Cardiac muscle cell (in vitro differentiated cells and primary cell): ENCODE measurements at regions not wholly inside any gene's neighbourhood (a gene's known extent, or its start where the extent isn't known, plus 50 kb on each side); places are given as distances from the start of the nearest gene placed in this dataset.
A peak's percentile ranks its signal among the peaks of the same experiment; 100 is the strongest.

ENCODE experiments used
- DNase-seq, 2 donors: peaks; one replicate each; pipeline versions ENCODE4 v3.0.0 to v3.0.0-alpha.2; 2010 to 2017; ENCODE audit warnings: low read depth in 1 of 2, low spot score in 1 of 2
- H3K27ac ChIP-seq: fragments of 200-600 bp; sonication (generic); 2 replicates; pipeline ENCODE4 v1.5.1; 2016
- H3K27me3 ChIP-seq: fragments of 200-600 bp; sonication (generic); 2 replicates; pipeline ENCODE4 v1.6.0; 2016; ENCODE audit warnings: control low read depth
- H3K36me3 ChIP-seq: fragments of 200-600 bp; sonication (generic); 2 replicates; pipeline ENCODE4 v1.5.1; 2016; ENCODE audit warnings: control low read depth
- H3K4me1 ChIP-seq: fragments of 200-600 bp; sonication (generic); 2 replicates; pipeline ENCODE4 v1.8.1; 2017; ENCODE audit warnings: low read depth, mild to moderate bottlenecking, mixed run types
- H3K4me3 ChIP-seq: fragments of 200-600 bp; sonication (generic); 2 replicates; pipeline ENCODE4 v1.5.1; 2016; ENCODE audit warnings: mild to moderate bottlenecking
- H3K9me3 ChIP-seq: fragments of 200-600 bp; sonication (generic); 2 replicates; pipeline ENCODE4 v1.5.1; 2017; ENCODE audit warnings: low read depth, mild to moderate bottlenecking, control low read depth
- CTCF ChIP-seq: IDR thresholded peaks from 2 replicates; pipeline ENCODE4 v1.5.1; 2012; ENCODE audit warnings: low read depth, mild to moderate bottlenecking, low read length

GRCh38 chr18:24731981-24732380 lies 271.5 kb downstream of the HRH4 start:
- no peaks in the 10 kb centered on the region for H3K9me3 ChIP-seq
- TF ChIP-seq CTCF, result no peak
- H3K4me1 ChIP-seq, result no peaks in the 10 kb centered on the region
- no peaks in the 10 kb centered on the region for H3K36me3 ChIP-seq
- no peak overlapping the region for H3K4me3 ChIP-seq
- H3K27me3 ChIP-seq, result peaks cover 3% of the 10 kb centered on the region
- DNase-seq, result no peak
- no peak overlapping the region for H3K27ac ChIP-seq

DNA sequence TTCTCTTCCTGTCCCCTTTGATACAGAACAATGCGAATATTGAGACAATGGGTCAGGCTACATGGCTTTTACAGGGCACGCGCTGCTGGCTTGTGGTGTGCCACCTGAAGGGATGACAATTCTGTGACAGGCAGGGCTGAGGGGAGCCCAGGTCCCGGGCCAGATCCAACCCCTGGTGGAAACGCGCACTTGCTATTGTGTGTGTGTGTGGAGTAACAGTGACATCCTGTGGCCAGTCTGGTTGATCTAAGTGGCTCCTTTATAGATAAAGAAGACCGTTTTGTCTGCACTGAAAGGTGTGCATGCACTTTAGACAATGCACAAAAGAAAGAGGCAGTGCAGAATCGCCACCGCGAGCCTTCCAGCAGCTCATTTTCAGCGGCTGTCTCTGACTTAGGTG lies 273.6 kb downstream of the HRH4 start:
- Histone ChIP-seq H3K9me3 (no peaks in the 10 kb centered on the region), H3K4me1 (no peaks in the 10 kb centered on the region), H3K4me3 (no peak overlapping the region), H3K27ac (no peak overlapping the region), H3K36me3 (no peaks in the 10 kb centered on the region), H3K27me3 (peaks cover 3% of the 10 kb centered on the region)
- peak in 1 of 2 donors; percentile 50 for DNase-seq
- no peak for TF ChIP-seq CTCF

GRCh38 chr18:24735624-24736231 lies 275.3 kb downstream of the HRH4 start:
- no peak overlapping the region for H3K27ac ChIP-seq
- TF ChIP-seq CTCF, result no peak
- no peaks in the 10 kb centered on the region for H3K36me3 ChIP-seq
- no peak for DNase-seq
- no peak overlapping the region for H3K4me3 ChIP-seq
- no peaks in the 10 kb centered on the region for H3K4me1 ChIP-seq
- no peaks in the 10 kb centered on the region for H3K27me3 ChIP-seq
- no peaks in the 10 kb centered on the region for H3K9me3 ChIP-seq

DNA sequence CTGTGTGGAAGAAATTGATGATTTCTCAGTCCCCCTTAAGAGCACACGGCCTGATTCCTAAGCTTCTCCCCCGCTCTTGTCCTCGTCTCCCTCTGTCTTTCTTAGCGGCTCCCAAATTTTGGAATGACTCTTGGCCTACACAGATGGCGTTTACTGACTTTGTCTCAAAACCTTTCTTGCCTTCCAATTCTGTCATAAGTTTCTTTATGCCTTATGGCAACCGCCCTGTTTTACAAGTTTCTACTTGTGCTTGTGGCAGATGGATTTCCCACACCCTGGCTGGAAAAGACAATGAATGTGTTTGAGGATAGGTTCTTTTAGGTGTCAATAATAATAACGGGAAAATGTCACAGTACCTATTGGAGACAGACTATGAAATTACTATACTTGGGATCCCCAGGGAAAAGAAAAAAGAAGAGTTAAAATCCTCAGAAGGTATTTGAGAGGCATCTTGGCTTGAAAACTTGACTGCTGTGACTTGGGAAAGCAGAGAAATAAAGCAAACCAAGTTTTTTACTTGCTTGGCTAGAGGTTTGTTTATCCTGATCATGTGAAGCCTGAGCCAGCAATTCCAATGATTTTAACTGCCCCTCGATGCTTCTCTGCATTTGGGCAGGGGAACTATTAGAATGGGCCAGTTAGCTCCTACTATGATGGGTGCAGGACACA lies 276.4 kb downstream of the HRH4 start:
- TF ChIP-seq CTCF, result no peak
- H3K27ac ChIP-seq, result no peak overlapping the region
- H3K36me3 ChIP-seq, result no peaks in the 10 kb centered on the region
- H3K9me3 ChIP-seq, result no peaks in the 10 kb centered on the region
- no peak overlapping the region for H3K4me3 ChIP-seq
- DNase-seq, result no peak
- no peaks in the 10 kb centered on the region for H3K27me3 ChIP-seq
- H3K4me1 ChIP-seq, result no peaks in the 10 kb centered on the region

DNA sequence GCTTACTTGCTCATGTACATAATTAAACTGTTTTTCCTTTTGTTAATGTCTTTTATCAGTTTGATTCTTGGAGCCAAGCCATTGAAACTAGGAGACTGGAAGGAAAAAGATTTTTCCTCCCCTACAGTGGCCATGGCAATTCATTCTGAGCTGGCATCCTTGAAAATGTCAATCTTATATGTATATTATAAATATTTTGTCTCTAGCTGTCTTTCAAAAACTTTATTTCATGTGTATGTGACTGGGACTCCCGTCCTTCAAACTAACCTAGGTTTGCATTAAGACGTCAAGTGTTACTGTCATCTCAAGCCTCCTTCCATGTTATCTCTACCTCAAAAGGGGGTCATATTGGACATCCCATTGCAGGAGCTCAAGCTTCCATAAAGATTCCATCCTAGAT lies 280.4 kb downstream of the HRH4 start:
- no peak for TF ChIP-seq CTCF
- no peak for DNase-seq
- H3K36me3 ChIP-seq, result no peaks in the 10 kb centered on the region
- no peaks in the 10 kb centered on the region for H3K9me3 ChIP-seq
- peaks cover 5% of the 10 kb centered on the region for H3K4me1 ChIP-seq
- no peak overlapping the region for H3K27ac ChIP-seq
- no peak overlapping the region for H3K4me3 ChIP-seq
- no peaks in the 10 kb centered on the region for H3K27me3 ChIP-seq
